ENCODE measurements at regions not wholly inside any gene's neighbourhood (a gene's known extent, or its start where the extent isn't known, plus 50 kb on each side); places are given as distances from the start of the nearest gene placed in this dataset.

- Mint-ChIP-seq H3K27ac (no peak overlapping the region; a peak in 1 of 7 replicates), H3K4me3 (no peak overlapping the region), H3K9me3 (no peaks in the 10 kb centered on the region), H3K36me3 (ENCODE audit: insufficient read depth in 1 of 3, low read depth in 3 of 3) (no peaks in the 10 kb centered on the region), H3K4me1 (peaks cover 13 to 20% of the 10 kb centered on the region in 2 experiments), H3K27me3 (ENCODE audit: low read depth) (peaks cover 37% of the 10 kb centered on the region)
- no CpG with 5 or more reads among the region's 11 CpGs for WGBS (ENCODE audit: extremely low coverage, insufficient read length, low lambda C conversion rate)
- Histone ChIP-seq H3K4me2 (ENCODE audit: insufficient read depth, insufficient read length, low read length) (no peak overlapping the region), H3K27ac (ENCODE audit: insufficient read length, low read depth, low read length) (no peak overlapping the region), H3K9me3 (ENCODE audit: control insufficient read depth, low read depth, low read length) (no peaks in the 10 kb centered on the region), H3K23me2 (ENCODE audit: insufficient read length, low read depth, low read length, poor library complexity, severe bottlenecking) (no peaks in the 10 kb centered on the region), H2AFZ (ENCODE audit: low read length) (no peak overlapping the region), H3K79me2 (ENCODE audit: insufficient read depth, low read length) (no peaks in the 10 kb centered on the region), H4K91ac (ENCODE audit: insufficient read length, low read depth, low read length) (no peak overlapping the region), H3T11ph (ENCODE audit: low read length) (no peak overlapping the region), H2BK12ac (ENCODE audit: insufficient read length, low read depth, low read length) (no peak overlapping the region), H3K27me3 (ENCODE audit: insufficient read depth, low read length) (no peaks in the 10 kb centered on the region), H3K9ac (ENCODE audit: extremely low read depth, insufficient read length, low read length) (no peak overlapping the region), H4K20me1 (ENCODE audit: control insufficient read depth, insufficient read depth, insufficient read length) (peaks cover 3% of the 10 kb centered on the region), H3K56ac (ENCODE audit: insufficient read length, low read depth, low read length) (no peak overlapping the region), H3K18ac (ENCODE audit: insufficient read length, low read depth, low read length) (no peak overlapping the region), H4K8ac (replicated peaks; ENCODE audit: insufficient read length, low read depth, low read length) (no peak overlapping the region), H2BK120ac (ENCODE audit: low read depth, low read length, poor library complexity, severe bottlenecking) (no peak overlapping the region), H3K79me1 (ENCODE audit: insufficient read depth, low read depth, low read length, poor library complexity, severe bottlenecking) (no peaks in the 10 kb centered on the region), H3K23ac (ENCODE audit: insufficient read length, low read depth, low read length) (no peak overlapping the region), H2BK20ac (ENCODE audit: low read depth, low read length, poor library complexity, severe bottlenecking) (no peak overlapping the region), H2AK5ac (ENCODE audit: insufficient read length, low read length) (no peak overlapping the region), H2BK5ac (ENCODE audit: insufficient read length, low read length) (no peak overlapping the region), H3K14ac (ENCODE audit: insufficient read depth, low read length) (no peak overlapping the region), H3K4me1 (ENCODE audit: insufficient read depth, low read length) (no peaks in the 10 kb centered on the region), H4K5ac (ENCODE audit: insufficient read length, low read depth, low read length) (no peak overlapping the region), H2BK15ac (ENCODE audit: low read depth, low read length) (no peak overlapping the region), H3K4ac (ENCODE audit: low read depth, low read length) (no peak overlapping the region)
- no peak for DNase-seq
- TF ChIP-seq CTCF (conservative IDR thresholded peaks at IDR 0.05) = no peak
Measured at GRCh38 chr12:123075087-123075645, 75.7 kb downstream of the PITPNM2 start.
